ENCODE measurements at regions not wholly inside any gene's neighbourhood (a gene's known extent, or its start where the extent isn't known, plus 50 kb on each side); places are given as distances from the start of the nearest gene placed in this dataset.

DNA sequence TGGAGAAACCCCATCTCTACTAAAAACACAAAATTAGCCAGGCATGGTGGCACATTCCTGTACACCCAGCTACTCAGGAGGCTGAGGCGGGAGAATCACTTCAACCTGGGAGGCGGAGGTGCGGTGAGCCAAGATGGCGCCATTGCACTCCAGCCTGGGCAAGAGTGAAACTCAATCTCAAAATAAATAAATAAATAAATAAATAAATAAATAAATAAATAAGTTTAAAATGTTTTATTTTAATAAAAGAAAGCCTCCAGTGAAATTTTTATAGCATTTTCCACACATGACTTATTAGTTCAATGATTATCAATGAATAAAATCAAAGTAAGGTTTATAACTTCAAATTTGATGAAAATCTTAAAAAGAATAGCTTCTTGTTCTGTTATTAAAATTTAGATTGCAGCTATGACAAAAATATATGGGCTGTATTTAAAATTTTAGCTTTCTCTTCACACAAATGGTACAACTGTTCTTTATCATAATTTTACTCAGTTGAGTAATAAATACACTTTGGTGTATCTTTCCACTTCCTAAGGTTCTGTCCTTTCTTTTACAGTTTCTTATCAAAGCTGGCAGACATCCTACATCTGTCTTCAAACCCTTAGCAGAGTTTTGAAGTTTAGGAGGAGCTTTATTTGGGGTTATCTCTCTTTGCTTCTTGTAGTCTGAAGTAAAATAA, 78.4 kb upstream of the ZSWIM2 start:
- no peak overlapping the region for H3K14ac ChIP-seq (ENCODE audit: insufficient read depth, low read length)
- no peaks in the 10 kb centered on the region for H3K23me2 ChIP-seq (ENCODE audit: insufficient read length, low read depth, low read length, poor library complexity, severe bottlenecking)
- H2AFZ ChIP-seq (ENCODE audit: low read length), result no peak overlapping the region
- H2BK5ac ChIP-seq (ENCODE audit: insufficient read length, low read length), result no peak overlapping the region
- H2BK15ac ChIP-seq (ENCODE audit: low read depth, low read length), result no peak overlapping the region
- H4K5ac ChIP-seq (ENCODE audit: insufficient read length, low read depth, low read length), result no peak overlapping the region
- DNase-seq, result no peak
- H3K79me2 ChIP-seq (ENCODE audit: insufficient read depth, low read length), result no peaks in the 10 kb centered on the region
- no peak overlapping the region for H3T11ph ChIP-seq (ENCODE audit: low read length)
- no peak overlapping the region for H3K56ac ChIP-seq (ENCODE audit: insufficient read length, low read depth, low read length)
- no peak overlapping the region for H2BK20ac ChIP-seq (ENCODE audit: low read depth, low read length, poor library complexity, severe bottlenecking)
- TF ChIP-seq CTCF (conservative IDR thresholded peaks at IDR 0.05), result no peak
- H3K23ac ChIP-seq (ENCODE audit: insufficient read length, low read depth, low read length), result no peak overlapping the region
- H3K4me2 ChIP-seq (ENCODE audit: insufficient read depth, insufficient read length, low read length), result no peak overlapping the region
- no peaks in the 10 kb centered on the region; the same call in 1 of the 2 replicates for H3K4me1 ChIP-seq (ENCODE audit: insufficient read depth, low read length)
- Mint-ChIP-seq H3K9me3 (no peaks in the 10 kb centered on the region), H3K4me1 (no peaks in the 10 kb centered on the region), H3K36me3 (ENCODE audit: insufficient read depth in 1 of 3, low read depth in 3 of 3) (no peaks in the 10 kb centered on the region), H3K27ac (no peak overlapping the region), H3K4me3 (no peak overlapping the region), H3K27me3 (ENCODE audit: low read depth) (no peaks in the 10 kb centered on the region)
- H4K8ac ChIP-seq (replicated peaks; ENCODE audit: insufficient read length, low read depth, low read length), result no peak overlapping the region
- no peak overlapping the region for H3K18ac ChIP-seq (ENCODE audit: insufficient read length, low read depth, low read length)
- no CpG with 5 or more reads among the region's 4 CpGs for whole genome bisulfite sequencing (ENCODE audit: extremely low coverage, insufficient read length, low lambda C conversion rate)
- no peak overlapping the region for H4K91ac ChIP-seq (ENCODE audit: insufficient read length, low read depth, low read length)
- no peaks in the 10 kb centered on the region for H3K27me3 ChIP-seq (ENCODE audit: insufficient read depth, low read length)
- H2BK12ac ChIP-seq (ENCODE audit: insufficient read length, low read depth, low read length), result no peak overlapping the region
- no peaks in the 10 kb centered on the region for H3K79me1 ChIP-seq (ENCODE audit: insufficient read depth, low read depth, low read length, poor library complexity, severe bottlenecking)
- H3K27ac ChIP-seq (ENCODE audit: insufficient read length, low read depth, low read length), result no peak overlapping the region
- no peak overlapping the region for H2AK5ac ChIP-seq (ENCODE audit: insufficient read length, low read length)
- H3K9ac ChIP-seq (ENCODE audit: extremely low read depth, insufficient read length, low read length), result no peak overlapping the region
- H3K9me3 ChIP-seq (ENCODE audit: control insufficient read depth, low read depth, low read length), result no peaks in the 10 kb centered on the region
- H3K4ac ChIP-seq (ENCODE audit: low read depth, low read length), result no peak overlapping the region
- H2BK120ac ChIP-seq (ENCODE audit: low read depth, low read length, poor library complexity, severe bottlenecking), result no peak overlapping the region
- no peaks in the 10 kb centered on the region for H4K20me1 ChIP-seq (ENCODE audit: control insufficient read depth, insufficient read depth, insufficient read length)
